ENCODE measurements at regions not wholly inside any gene's neighbourhood (a gene's known extent, or its start where the extent isn't known, plus 50 kb on each side); places are given as distances from the start of the nearest gene placed in this dataset.
"Not testable (repeated sequence)": the region's sequence is repeated elsewhere in the genome, so short reads cannot be mapped to it uniquely, and the experiment has no call there.

GRCh38 chrX:143298663-143299241, 218.5 kb downstream of the SPANXN3 start:
- peaks cover 14% of the 10 kb centered on the region for H3K27me3 Mint-ChIP-seq
- H3K36me3 Mint-ChIP-seq (ENCODE audit: low read depth), result no peaks in the 10 kb centered on the region
- no peak overlapping the region for H3K4me3 Mint-ChIP-seq
- peaks cover 3% of the 10 kb centered on the region for H3K9me3 Mint-ChIP-seq
- DNase-seq, result no peak
- no peaks in the 10 kb centered on the region for H3K4me1 Mint-ChIP-seq (ENCODE audit: low read depth)
- no peak overlapping the region for H3K27ac Mint-ChIP-seq

- peaks cover 3% of the 10 kb centered on the region for H3K9me3 Mint-ChIP-seq
- no peaks in the 10 kb centered on the region for H3K4me1 Mint-ChIP-seq (ENCODE audit: low read depth)
- no peaks in the 10 kb centered on the region for H3K36me3 Mint-ChIP-seq (ENCODE audit: low read depth)
- no peak overlapping the region for H3K27ac Mint-ChIP-seq
- H3K27me3 Mint-ChIP-seq, result peaks cover 9% of the 10 kb centered on the region
- no peak for DNase-seq
- no peak overlapping the region for H3K4me3 Mint-ChIP-seq
These were observed 220.8 kb downstream of the SPANXN3 start for GRCh38 chrX:143296521-143296920.

GRCh38 chrX:143287236-143287635, 230.0 kb downstream of the SPANXN3 start:
- H3K9me3 Mint-ChIP-seq, result no peaks in the 10 kb centered on the region
- H3K36me3 Mint-ChIP-seq (ENCODE audit: low read depth), result no peaks in the 10 kb centered on the region
- no peak for DNase-seq
- H3K27me3 Mint-ChIP-seq, result peaks cover 7% of the 10 kb centered on the region
- H3K27ac Mint-ChIP-seq, result no peak overlapping the region
- no peak overlapping the region for H3K4me3 Mint-ChIP-seq
- no peaks in the 10 kb centered on the region for H3K4me1 Mint-ChIP-seq (ENCODE audit: low read depth)

- Mint-ChIP-seq H3K27ac (no peak overlapping the region), H3K4me1 (ENCODE audit: low read depth) (no peaks in the 10 kb centered on the region), H3K9me3 (no peaks in the 10 kb centered on the region), H3K27me3 (no peaks in the 10 kb centered on the region), H3K36me3 (ENCODE audit: low read depth) (no peaks in the 10 kb centered on the region), H3K4me3 (no peak overlapping the region)
- DNase-seq, result no peak
These were observed 244.6 kb downstream of the SPANXN4 start for GRCh38 chrX:143270317-143270716.

- not testable (repeated sequence) for H3K4me1 Mint-ChIP-seq (ENCODE audit: low read depth); DNase-seq; H3K9me3 Mint-ChIP-seq; H3K36me3 Mint-ChIP-seq (ENCODE audit: low read depth); H3K27me3 Mint-ChIP-seq; H3K27ac Mint-ChIP-seq; H3K4me3 Mint-ChIP-seq
These were observed 218.9 kb downstream of the SPANXN4 start for GRCh38 chrX:143244593-143244992.

- H3K4me3 Mint-ChIP-seq, result no peak overlapping the region
- H3K27me3 Mint-ChIP-seq, result peaks cover 3% of the 10 kb centered on the region
- no peak overlapping the region for H3K27ac Mint-ChIP-seq
- peaks cover 9% of the 10 kb centered on the region for H3K9me3 Mint-ChIP-seq
- DNase-seq, result no peak
- H3K36me3 Mint-ChIP-seq (ENCODE audit: low read depth), result no peaks in the 10 kb centered on the region
- no peaks in the 10 kb centered on the region for H3K4me1 Mint-ChIP-seq (ENCODE audit: low read depth)
These were observed 214.9 kb downstream of the SPANXN4 start for GRCh38 chrX:143240658-143241057.

- Mint-ChIP-seq H3K27me3 (peaks cover 10% of the 10 kb centered on the region), H3K4me3 (no peak overlapping the region), H3K36me3 (ENCODE audit: low read depth) (no peaks in the 10 kb centered on the region), H3K4me1 (ENCODE audit: low read depth) (no peaks in the 10 kb centered on the region), H3K9me3 (peaks cover 2% of the 10 kb centered on the region), H3K27ac (no peak overlapping the region)
- no peak for DNase-seq
These were observed 205.8 kb downstream of the SPANXN4 start for GRCh38 chrX:143231492-143231891.

- DNase-seq; H3K27ac Mint-ChIP-seq; H3K36me3 Mint-ChIP-seq (ENCODE audit: low read depth); H3K9me3 Mint-ChIP-seq; H3K4me3 Mint-ChIP-seq; H3K4me1 Mint-ChIP-seq (ENCODE audit: low read depth): not testable (repeated sequence)
- peaks cover 10% of the 10 kb centered on the region for H3K27me3 Mint-ChIP-seq
These were observed 202.9 kb downstream of the SPANXN4 start for GRCh38 chrX:143228600-143228999.

- H3K4me1 Mint-ChIP-seq (ENCODE audit: low read depth), result no peaks in the 10 kb centered on the region
- H3K36me3 Mint-ChIP-seq (ENCODE audit: low read depth), result no peaks in the 10 kb centered on the region
- peaks cover 5% of the 10 kb centered on the region for H3K9me3 Mint-ChIP-seq
- peaks cover 3% of the 10 kb centered on the region for H3K27me3 Mint-ChIP-seq
- no peak for DNase-seq
- no peak overlapping the region for H3K4me3 Mint-ChIP-seq
- no peak overlapping the region for H3K27ac Mint-ChIP-seq
These were observed 181.2 kb downstream of the SPANXN4 start for GRCh38 chrX:143206966-143207365.

- H3K4me3 Mint-ChIP-seq, result no peak overlapping the region
- H3K27ac Mint-ChIP-seq, result no peak overlapping the region
- H3K9me3 Mint-ChIP-seq, result no peaks in the 10 kb centered on the region
- H3K4me1 Mint-ChIP-seq (ENCODE audit: low read depth), result no peaks in the 10 kb centered on the region
- no peaks in the 10 kb centered on the region for H3K36me3 Mint-ChIP-seq (ENCODE audit: low read depth)
- DNase-seq, result no peak
- H3K27me3 Mint-ChIP-seq, result peaks cover 9% of the 10 kb centered on the region
These were observed 146.0 kb downstream of the SPANXN4 start for GRCh38 chrX:143171703-143172102.

- Mint-ChIP-seq H3K4me1 (ENCODE audit: low read depth) (no peaks in the 10 kb centered on the region), H3K9me3 (no peaks in the 10 kb centered on the region), H3K4me3 (no peak overlapping the region), H3K27ac (no peak overlapping the region), H3K36me3 (ENCODE audit: low read depth) (no peaks in the 10 kb centered on the region), H3K27me3 (peaks cover 8% of the 10 kb centered on the region)
- no peak for DNase-seq
These were observed 140.1 kb downstream of the SPANXN4 start for GRCh38 chrX:143165778-143166177.

GRCh38 chrX:143139681-143140080, 114.0 kb downstream of the SPANXN4 start:
- peaks cover 8% of the 10 kb centered on the region for H3K9me3 Mint-ChIP-seq
- no peaks in the 10 kb centered on the region for H3K4me1 Mint-ChIP-seq (ENCODE audit: low read depth)
- peaks cover 5% of the 10 kb centered on the region for H3K27me3 Mint-ChIP-seq

GRCh38 chrX:143121477-143121876, 95.7 kb downstream of the SPANXN4 start:
- no peak for DNase-seq
- Mint-ChIP-seq H3K9me3 (no peaks in the 10 kb centered on the region), H3K4me1 (ENCODE audit: low read depth) (no peaks in the 10 kb centered on the region), H3K4me3 (no peak overlapping the region), H3K36me3 (ENCODE audit: low read depth) (no peaks in the 10 kb centered on the region), H3K27ac (no peak overlapping the region), H3K27me3 (peaks cover 7% of the 10 kb centered on the region)

More at GRCh38 chrX:143139681-143140080, 114.0 kb downstream of the SPANXN4 start:
- no peak overlapping the region for H3K4me3 Mint-ChIP-seq
- H3K27ac Mint-ChIP-seq, result no peak overlapping the region
- no peaks in the 10 kb centered on the region for H3K36me3 Mint-ChIP-seq (ENCODE audit: low read depth)
- DNase-seq, result no peak

GRCh38 chrX:143115466-143115865, 89.7 kb downstream of the SPANXN4 start:
- Mint-ChIP-seq H3K36me3 (ENCODE audit: low read depth) (no peaks in the 10 kb centered on the region), H3K9me3 (no peaks in the 10 kb centered on the region), H3K27ac (no peak overlapping the region), H3K4me1 (ENCODE audit: low read depth) (no peaks in the 10 kb centered on the region), H3K27me3 (peaks cover 5% of the 10 kb centered on the region), H3K4me3 (no peak overlapping the region)
- no peak for DNase-seq

GRCh38 chrX:143095816-143096215, 70.1 kb downstream of the SPANXN4 start:
- no peak overlapping the region for H3K4me3 Mint-ChIP-seq
- no peaks in the 10 kb centered on the region for H3K4me1 Mint-ChIP-seq (ENCODE audit: low read depth)
- H3K27ac Mint-ChIP-seq, result no peak overlapping the region
- H3K27me3 Mint-ChIP-seq, result peaks cover 3% of the 10 kb centered on the region
- no peaks in the 10 kb centered on the region for H3K36me3 Mint-ChIP-seq (ENCODE audit: low read depth)
- H3K9me3 Mint-ChIP-seq, result peaks cover 3% of the 10 kb centered on the region
- no peak for DNase-seq

- no peak overlapping the region for H3K27ac Mint-ChIP-seq
- peaks cover 4% of the 10 kb centered on the region for H3K27me3 Mint-ChIP-seq
- H3K4me3 Mint-ChIP-seq, result no peak overlapping the region
- no peaks in the 10 kb centered on the region for H3K4me1 Mint-ChIP-seq (ENCODE audit: low read depth)
- peaks cover 3% of the 10 kb centered on the region for H3K9me3 Mint-ChIP-seq
- no peak for DNase-seq
- no peaks in the 10 kb centered on the region for H3K36me3 Mint-ChIP-seq (ENCODE audit: low read depth)
These were observed 69.6 kb downstream of the SPANXN4 start for GRCh38 chrX:143095321-143095720.
